ENCODE measurements at regions not wholly inside any gene's neighbourhood (a gene's known extent, or its start where the extent isn't known, plus 50 kb on each side); places are given as distances from the start of the nearest gene placed in this dataset.

GRCh38 chr10:109374215-109374614 lies 549.1 kb downstream of the XPNPEP1 start (continued):
- TF ChIP-seq FOXP4 (CRISPR knock-in tag; IDR thresholded peaks at IDR 0.05) (no peak), ZBTB21 (CRISPR knock-in tag; IDR thresholded peaks at IDR 0.05; ENCODE audit: borderline replicate concordance) (no peak), CREB1 (CRISPR knock-in tag; IDR thresholded peaks at IDR 0.05) (no peak), ERG (CRISPR knock-in tag; IDR thresholded peaks at IDR 0.05) (no peak), GRHL2 (CRISPR knock-in tag; IDR thresholded peaks at IDR 0.05; ENCODE audit: insufficient replicate concordance, severe bottlenecking) (no peak), IRF2 (CRISPR knock-in tag; IDR thresholded peaks at IDR 0.05; ENCODE audit: borderline replicate concordance, low read depth) (no peak)

- DNase-seq (ENCODE audit: low spot score) (no peak), ATAC-seq (no peak)
- Mint-ChIP-seq H3K4me3 (no peak overlapping the region), H3K4me1 (no peaks in the 10 kb centered on the region), H3K9me3 (no peaks in the 10 kb centered on the region), H3K36me3 (no peaks in the 10 kb centered on the region), H3K27ac (no peak overlapping the region), H3K27me3 (ENCODE audit: low read depth) (no peaks in the 10 kb centered on the region)
- no peak for TF ChIP-seq CREB1 (CRISPR knock-in tag; IDR thresholded peaks at IDR 0.05)
- no peak for TF ChIP-seq FOXP1 (CRISPR knock-in tag; IDR thresholded peaks at IDR 0.05; ENCODE audit: borderline replicate concordance)
- CTCF ChIA-PET, result no interaction called here
- POLR2A ChIA-PET, result no interaction called here
Observed at GRCh38 chr10:109359316-109359715, 564.0 kb downstream of the XPNPEP1 start.

GRCh38 chr10:109358325-109358724 lies 565.0 kb downstream of the XPNPEP1 start:
- DNase-seq (ENCODE audit: low spot score), result no peak
- ChIA-PET POLR2A (no interaction called here), CTCF (no interaction called here)
- Mint-ChIP-seq H3K27me3 (ENCODE audit: low read depth) (no peaks in the 10 kb centered on the region), H3K27ac (no peak overlapping the region), H3K9me3 (no peaks in the 10 kb centered on the region), H3K4me3 (no peak overlapping the region), H3K36me3 (no peaks in the 10 kb centered on the region), H3K4me1 (no peaks in the 10 kb centered on the region)
- ATAC-seq, result no peak
- TF ChIP-seq RORB (CRISPR knock-in tag; IDR thresholded peaks at IDR 0.05) (no peak), IRF2 (CRISPR knock-in tag; IDR thresholded peaks at IDR 0.05; ENCODE audit: borderline replicate concordance, low read depth) (no peak), CREM (CRISPR knock-in tag; IDR thresholded peaks at IDR 0.05) (no peak), ELF4 (CRISPR knock-in tag; IDR thresholded peaks at IDR 0.05; ENCODE audit: low read depth) (no peak), ATF2 (CRISPR knock-in tag; IDR thresholded peaks at IDR 0.05; ENCODE audit: borderline replicate concordance, low read depth) (no peak), ZBTB43 (CRISPR knock-in tag; IDR thresholded peaks at IDR 0.05) (no peak), USF1 (CRISPR knock-in tag; IDR thresholded peaks at IDR 0.05) (no peak), ETV6 (CRISPR knock-in tag; IDR thresholded peaks at IDR 0.05) (no peak), SOX15 (CRISPR knock-in tag; IDR thresholded peaks at IDR 0.05) (no peak)

GRCh38 chr10:109348324-109348723 lies 575.0 kb downstream of the XPNPEP1 start:
- no peak overlapping the region for H3K4me3 Mint-ChIP-seq
- ChIA-PET CTCF (no interaction called here), POLR2A (no interaction called here)
- H3K9me3 Mint-ChIP-seq, result peaks cover 12% of the 10 kb centered on the region
- no peak for DNase-seq (ENCODE audit: low spot score)
- no peak for ATAC-seq
- H3K27me3 Mint-ChIP-seq (ENCODE audit: low read depth), result no peaks in the 10 kb centered on the region
- H3K27ac Mint-ChIP-seq, result no peak overlapping the region
- H3K4me1 Mint-ChIP-seq, result no peaks in the 10 kb centered on the region
- H3K36me3 Mint-ChIP-seq, result no peaks in the 10 kb centered on the region
- TF ChIP-seq CTCF (IDR thresholded peaks at IDR 0.05) (no peak), ERG (CRISPR knock-in tag; IDR thresholded peaks at IDR 0.05) (no peak), ATF1 (CRISPR knock-in tag; IDR thresholded peaks at IDR 0.05) (no peak), CBFB (CRISPR knock-in tag; IDR thresholded peaks at IDR 0.05; ENCODE audit: low read depth) (no peak), FOXP4 (CRISPR knock-in tag; IDR thresholded peaks at IDR 0.05) (no peak), TEAD4 (CRISPR knock-in tag; IDR thresholded peaks at IDR 0.05) (no peak)

All from WTC11 (cell line).